Endothelial cell of umbilical vein (primary cell): ENCODE measurements at regions not wholly inside any gene's neighbourhood (a gene's known extent, or its start where the extent isn't known, plus 50 kb on each side); places are given as distances from the start of the nearest gene placed in this dataset.
"Not testable (repeated sequence)": the region's sequence is repeated elsewhere in the genome, so short reads cannot be mapped to it uniquely, and the experiment has no call there.

Experiments
- BruUV-seq: library from RNA; stranded (reverse); fragments of 400-500 nt; replicated peaks from 2 replicates; lab custom pipeline; 2021; lab: Mats Ljungman, UMichigan
- CTCF ChIA-PET: fragments of 300-600, 350-600 bp; sonication (Branson Sonifier 250); formaldehyde crosslinking; loops from one replicate; lab custom pipeline; 2021; ENCODE audit warnings: antibody characterized with exemption, inconsistent platforms; lab: Charles Lee
- POLR2A ChIA-PET: fragments of 300-600, 350-600 bp; sonication (Branson Sonifier 250); formaldehyde crosslinking; loops from one replicate; lab custom pipeline; 2021; ENCODE audit warnings: antibody characterized with exemption, inconsistent platforms; lab: Charles Lee
- DNase-seq: peaks from one replicate; pipeline ENCODE4 v3.0.0-alpha.2; 2011; ENCODE audit warnings: low read depth, low spot score
- FAIRE-seq: peaks from 2 replicates; lab custom pipeline; 2011; peaks lifted over from hg19 to GRCh38; lab: Jason Lieb, UNC
- H2AFZ ChIP-seq: 2 replicates; pipeline ENCODE4 v1.6.0; 2012; ENCODE audit warnings: low read depth, low read length, control low read depth, inconsistent platforms
- H3K27ac ChIP-seq: 2 replicates; pipeline ENCODE4 v1.5.1; 2011; ENCODE audit warnings: low read depth, mild to moderate bottlenecking, control low read depth, low read length, moderate library complexity; ENCODE audit not compliant: insufficient read depth
- H3K27me3 ChIP-seq, 2 experiments: 2 replicates each; pipeline versions ENCODE4 v1.6.0 to v1.6.1; 2011; ENCODE audit warnings: low read length in 2 of 2, mixed read lengths in 1 of 2; ENCODE audit not compliant: control insufficient read depth in 2 of 2, insufficient read depth in 2 of 2
- H3K36me3 ChIP-seq, 2 experiments: 2 replicates in 1 of 2; 3 replicates in 1 of 2; pipeline ENCODE4 v1.5.1; 2011; ENCODE audit warnings: low read length in 2 of 2, mild to moderate bottlenecking in 1 of 2, moderate library complexity in 1 of 2; ENCODE audit not compliant: control insufficient read depth in 2 of 2, insufficient read depth in 2 of 2; ENCODE audit errors: extremely low read depth in 1 of 2
- H3K4me1 ChIP-seq: 3 replicates; pipeline ENCODE4 v1.5.1; 2011; ENCODE audit warnings: mild to moderate bottlenecking, low read length; ENCODE audit not compliant: control insufficient read depth, insufficient read depth; ENCODE audit errors: extremely low read depth
- H3K4me2 ChIP-seq: 2 replicates; pipeline ENCODE4 v1.6.1; 2011; ENCODE audit warnings: low read length, control low read depth, mixed read lengths; ENCODE audit not compliant: insufficient read depth
- H3K4me3 ChIP-seq, 3 experiments: fragments of 200-600 bp in 1 of 3; sonication (generic), shearing (Covaris generic) in 1 of 3; replicated peaks in 1 of 3; 2 replicates each; pipeline ENCODE4 v1.5.1; 2011 to 2016; ENCODE audit warnings: control low read depth in 3 of 3, low read length in 3 of 3, mild to moderate bottlenecking in 2 of 3, inconsistent platforms in 1 of 3, low read depth in 1 of 3, moderate library complexity in 1 of 3; ENCODE audit not compliant: insufficient read depth in 1 of 3
- H3K79me2 ChIP-seq: 2 replicates; pipeline ENCODE4 v1.6.0; 2012; ENCODE audit warnings: low read length, inconsistent platforms; ENCODE audit not compliant: control insufficient read depth, insufficient read depth
- H3K9ac ChIP-seq: replicated peaks from 2 replicates; pipeline ENCODE3; 2011; ENCODE audit warnings: low read length, control low read depth; ENCODE audit not compliant: insufficient read depth; ENCODE audit errors: extremely low read depth
- H3K9me1 ChIP-seq: replicated peaks from 3 replicates; pipeline ENCODE4 v1.6.0; 2011; ENCODE audit warnings: mild to moderate bottlenecking, low read length; ENCODE audit not compliant: control insufficient read depth, insufficient read depth; ENCODE audit errors: extremely low read depth
- H3K9me3 ChIP-seq: replicated peaks from 2 replicates; pipeline ENCODE4 v1.5.1; 2012; ENCODE audit warnings: low read length, inconsistent platforms; ENCODE audit not compliant: control insufficient read depth, insufficient read depth
- H4K20me1 ChIP-seq: replicated peaks from 2 replicates; pipeline ENCODE3; 2011; ENCODE audit warnings: mild to moderate bottlenecking, low read length; ENCODE audit not compliant: control insufficient read depth, insufficient read depth; ENCODE audit errors: extremely low read depth
- EZH2 ChIP-seq: IDR thresholded peaks from 2 replicates; pipeline ENCODE4 v1.6.1; 2012; ENCODE audit warnings: borderline replicate concordance, low read depth, mild to moderate bottlenecking, moderate library complexity, low read length, inconsistent platforms; ENCODE audit not compliant: severe bottlenecking
- FOS ChIP-seq: IDR thresholded peaks from 2 replicates; pipeline ENCODE4 v1.6.1; 2011; ENCODE audit warnings: mild to moderate bottlenecking, low read length, moderate library complexity, borderline replicate concordance; ENCODE audit not compliant: insufficient read depth
- GATA2 ChIP-seq: IDR thresholded peaks from 2 replicates; pipeline ENCODE4 v1.7.0; 2011; ENCODE audit warnings: low read depth, mild to moderate bottlenecking, moderate library complexity, mixed read lengths, low read length; ENCODE audit not compliant: insufficient read length, insufficient read depth
- JUN ChIP-seq: IDR thresholded peaks from 2 replicates; pipeline ENCODE4 v1.6.1; 2011; ENCODE audit warnings: borderline replicate concordance, low read depth; ENCODE audit not compliant: insufficient read length, insufficient read depth
- MYC ChIP-seq: IDR thresholded peaks from one replicate; pipeline ENCODE4 v1.6.1; 2011; ENCODE audit warnings: mild to moderate bottlenecking, low read depth, low read length
- POLR2A ChIP-seq: IDR thresholded peaks from 2 replicates; pipeline ENCODE4 v1.6.1; 2012; ENCODE audit warnings: low read depth, mild to moderate bottlenecking, control low read depth, low read length
- POLR2AphosphoS5 ChIP-seq: IDR thresholded peaks from 2 replicates; pipeline ENCODE4 v1.6.1; 2012; ENCODE audit warnings: low read depth, mild to moderate bottlenecking, control low read depth, low read length, moderate library complexity; ENCODE audit not compliant: insufficient read depth
- dilution Hi-C: fragments of 300-500 bp; cut with MboI; formaldehyde crosslinking; loops from one replicate; pipeline ENCODE4 v1.15.0; 2019; ENCODE audit warnings: low sequenced_read_pairs; ENCODE audit not compliant: extremely low pct_ligation_motif_present
- intact Hi-C: fragments of 100-400 bp; cut with micrococcal nuclease; formaldehyde crosslinking; loops from one replicate; pipeline ENCODE4 v1.10.0; 2022
- TF ChIP-seq, protein P1 (sequence below): IDR thresholded peaks from 2 replicates; pipeline ENCODE4 v1.6.1; 2011; ENCODE audit not compliant: insufficient read depth, insufficient read length
- TF ChIP-seq, protein P2 (sequence below), 2 donors: IDR thresholded peaks; 1 replicate in 1 of 2; 2 replicates in 1 of 2; pipeline ENCODE4 v1.5.1; 2011; ENCODE audit warnings: low read length in 2 of 2, mild to moderate bottlenecking in 2 of 2, moderate library complexity in 2 of 2, control low read depth in 1 of 2, inconsistent platforms in 1 of 2, low read depth in 1 of 2; ENCODE audit not compliant: insufficient read depth in 1 of 2; ENCODE audit errors: extremely low read depth in 1 of 2

DNA sequence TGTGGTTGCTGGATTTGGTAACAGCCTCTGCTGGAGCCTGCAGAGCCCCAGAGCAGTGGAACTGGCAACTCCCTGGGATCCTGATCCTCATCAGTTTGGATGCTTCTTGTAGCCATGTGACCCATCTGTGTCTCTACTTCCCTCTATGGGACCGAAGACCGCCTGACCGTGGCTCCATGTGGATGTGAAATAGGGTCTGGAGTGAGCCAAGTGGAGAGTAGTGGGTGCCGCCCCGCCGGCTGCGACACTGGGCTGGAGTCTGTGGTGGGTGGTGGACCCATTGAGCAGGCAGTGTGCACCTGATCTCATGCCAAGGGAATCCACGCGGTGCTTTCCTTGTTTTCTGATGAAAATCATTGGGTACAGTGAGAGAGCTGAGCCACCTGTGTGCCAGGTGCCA lies 543.2 kb upstream of the B3GAT1 start:
- ChIA-PET CTCF (no interaction called here), POLR2A (no interaction called here)
- FAIRE-seq (no peak), DNase-seq (no peak)
- no peak overlapping the region for H3K4me3 ChIP-seq
- no peaks in the 10 kb centered on the region for H3K79me2 ChIP-seq
- H4K20me1 ChIP-seq, result no peaks in the 10 kb centered on the region
- no peaks in the 10 kb centered on the region for H3K27me3 ChIP-seq
- H3K9me3 ChIP-seq, result no peaks in the 10 kb centered on the region
- BruUV-seq, result no TSS peak
- no peaks in the 10 kb centered on the region for H3K9me1 ChIP-seq
- no peaks in the 10 kb centered on the region for H3K36me3 ChIP-seq
- no peak overlapping the region for H2AFZ ChIP-seq
- no peak overlapping the region for H3K27ac ChIP-seq
- dilution Hi-C loops, result no loop called here
- intact Hi-C loops, result no loop called here
- TF ChIP-seq POLR2AphosphoS5 (no peak), FOS (no peak), GATA2 (no peak), MYC (no peak), POLR2A (no peak), JUN (no peak), EZH2 (no peak)
- TF ChIP-seq, protein P1, sequence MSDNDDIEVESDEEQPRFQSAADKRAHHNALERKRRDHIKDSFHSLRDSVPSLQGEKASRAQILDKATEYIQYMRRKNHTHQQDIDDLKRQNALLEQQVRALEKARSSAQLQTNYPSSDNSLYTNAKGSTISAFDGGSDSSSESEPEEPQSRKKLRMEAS, result no peak
- TF ChIP-seq, protein P2, sequence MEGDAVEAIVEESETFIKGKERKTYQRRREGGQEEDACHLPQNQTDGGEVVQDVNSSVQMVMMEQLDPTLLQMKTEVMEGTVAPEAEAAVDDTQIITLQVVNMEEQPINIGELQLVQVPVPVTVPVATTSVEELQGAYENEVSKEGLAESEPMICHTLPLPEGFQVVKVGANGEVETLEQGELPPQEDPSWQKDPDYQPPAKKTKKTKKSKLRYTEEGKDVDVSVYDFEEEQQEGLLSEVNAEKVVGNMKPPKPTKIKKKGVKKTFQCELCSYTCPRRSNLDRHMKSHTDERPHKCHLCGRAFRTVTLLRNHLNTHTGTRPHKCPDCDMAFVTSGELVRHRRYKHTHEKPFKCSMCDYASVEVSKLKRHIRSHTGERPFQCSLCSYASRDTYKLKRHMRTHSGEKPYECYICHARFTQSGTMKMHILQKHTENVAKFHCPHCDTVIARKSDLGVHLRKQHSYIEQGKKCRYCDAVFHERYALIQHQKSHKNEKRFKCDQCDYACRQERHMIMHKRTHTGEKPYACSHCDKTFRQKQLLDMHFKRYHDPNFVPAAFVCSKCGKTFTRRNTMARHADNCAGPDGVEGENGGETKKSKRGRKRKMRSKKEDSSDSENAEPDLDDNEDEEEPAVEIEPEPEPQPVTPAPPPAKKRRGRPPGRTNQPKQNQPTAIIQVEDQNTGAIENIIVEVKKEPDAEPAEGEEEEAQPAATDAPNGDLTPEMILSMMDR (IDR thresholded peaks at IDR 0.05; ENCODE audit: extremely low read depth in 1 of 2, insufficient read depth in 1 of 2, low read depth in 1 of 2, low read length in 2 of 2), result no peak
- no peak overlapping the region for H3K9ac ChIP-seq
- peaks cover 8% of the 10 kb centered on the region for H3K4me1 ChIP-seq
- H3K4me2 ChIP-seq, result no peak overlapping the region

DNA sequence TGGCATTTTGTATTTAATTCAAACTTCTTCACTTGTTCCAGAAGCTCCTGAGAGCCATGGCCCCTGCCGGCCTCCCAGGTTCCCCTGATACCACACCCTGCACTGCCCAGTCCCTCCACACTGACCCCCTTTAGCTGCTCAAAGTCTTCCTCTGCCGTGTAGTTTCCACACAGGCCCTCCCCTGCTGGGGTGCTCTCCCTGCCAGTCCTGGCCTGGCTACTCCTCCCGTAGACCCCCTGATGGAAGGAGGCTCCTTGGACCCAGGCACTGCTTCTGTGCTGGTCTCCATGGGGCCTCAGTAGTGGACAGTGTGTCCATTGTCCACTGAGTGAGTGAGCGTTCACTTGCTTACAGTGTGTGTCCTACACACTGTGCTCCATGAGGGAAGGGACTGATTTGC lies 542.4 kb upstream of the B3GAT1 start:
- H3K9ac ChIP-seq, intact Hi-C loops, H3K27me3 ChIP-seq, H3K27ac ChIP-seq, H3K9me1 ChIP-seq, H3K9me3 ChIP-seq, H4K20me1 ChIP-seq, H3K36me3 ChIP-seq, H2AFZ ChIP-seq, H3K4me3 ChIP-seq, CTCF ChIA-PET, FAIRE-seq, DNase-seq, dilution Hi-C loops, POLR2A ChIA-PET, H3K79me2 ChIP-seq, BruUV-seq, H3K4me2 ChIP-seq: not testable (repeated sequence)
- peaks cover 16% of the 10 kb centered on the region for H3K4me1 ChIP-seq

DNA sequence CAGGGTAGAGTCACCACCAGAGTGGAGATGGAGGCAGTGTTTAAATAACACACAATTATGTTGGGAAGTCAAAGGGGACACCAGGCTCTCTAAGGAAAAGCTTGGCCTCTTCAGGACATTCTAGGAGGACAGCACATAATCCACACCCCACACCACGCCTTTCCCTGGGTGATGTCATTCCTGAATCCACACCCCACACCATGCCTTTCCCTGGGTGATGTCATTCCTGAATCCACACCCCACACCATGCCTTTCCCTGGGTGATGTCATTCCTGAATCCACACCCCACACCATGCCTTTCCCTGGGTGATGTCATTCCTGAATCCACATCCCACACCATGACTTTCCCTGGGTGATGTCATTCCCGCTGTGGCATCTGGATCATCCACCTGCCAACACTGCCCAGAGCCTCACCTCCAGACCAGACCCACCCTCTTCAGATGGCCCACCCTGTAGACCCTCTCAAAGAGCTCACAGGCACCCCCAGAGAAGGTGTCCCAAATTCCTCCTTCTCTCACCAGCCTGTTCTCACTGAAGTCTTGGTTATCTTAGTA lies 541.5 kb upstream of the B3GAT1 start:
- dilution Hi-C loops, DNase-seq, CTCF ChIA-PET, POLR2A ChIA-PET, H3K79me2 ChIP-seq, H4K20me1 ChIP-seq, H3K4me2 ChIP-seq, H3K27ac ChIP-seq, H3K9me1 ChIP-seq, intact Hi-C loops, H3K27me3 ChIP-seq, FAIRE-seq, H3K9ac ChIP-seq, BruUV-seq, H3K9me3 ChIP-seq, H3K36me3 ChIP-seq, H2AFZ ChIP-seq, H3K4me3 ChIP-seq: not testable (repeated sequence)
- peaks cover 24% of the 10 kb centered on the region for H3K4me1 ChIP-seq
